ENCODE measurements at regions not wholly inside any gene's neighbourhood (a gene's known extent, or its start where the extent isn't known, plus 50 kb on each side); places are given as distances from the start of the nearest gene placed in this dataset.

GRCh38 chr20:16877053-16877554 lies 128.9 kb downstream of the OTOR start:
- Histone ChIP-seq H3K9me3 (no peaks in the 10 kb centered on the region), H3K4me3 (no peak overlapping the region), H3K4me1 (no peaks in the 10 kb centered on the region), H3K27me3 (no peaks in the 10 kb centered on the region), H3K36me3 (no peaks in the 10 kb centered on the region), H3K27ac (no peak overlapping the region)
- DNase-seq (ENCODE audit: extremely low spot score in 2 of 2) = no peak
- TF ChIP-seq CTCF (IDR thresholded peaks at IDR 0.05) (no peak), POLR2A (IDR thresholded peaks at IDR 0.05) (no peak), POLR2AphosphoS5 (IDR thresholded peaks at IDR 0.05; ENCODE audit: insufficient read depth in 1 of 2, low read depth in 1 of 2) (no peak)
- intact Hi-C loops (cut with DNase I) = no loop called here

GRCh38 chr20:16885746-16886145 lies 137.6 kb downstream of the OTOR start:
- no peak overlapping the region for H3K4me3 ChIP-seq
- no peaks in the 10 kb centered on the region for H3K4me1 ChIP-seq
- no peaks in the 10 kb centered on the region for H3K27me3 ChIP-seq
- H3K27ac ChIP-seq = no peak overlapping the region
- no peaks in the 10 kb centered on the region for H3K36me3 ChIP-seq
- no peak for TF ChIP-seq POLR2AphosphoS5 (IDR thresholded peaks at IDR 0.05; ENCODE audit: insufficient read depth in 1 of 2, low read depth in 1 of 2)
- no peak for TF ChIP-seq POLR2A (IDR thresholded peaks at IDR 0.05)
- no peak for TF ChIP-seq CTCF (IDR thresholded peaks at IDR 0.05)
- no peak for DNase-seq (ENCODE audit: extremely low spot score in 2 of 2)
- H3K9me3 ChIP-seq = no peaks in the 10 kb centered on the region
- intact Hi-C loops (cut with DNase I) = no loop called here

- no peaks in the 10 kb centered on the region for H3K36me3 ChIP-seq
- no peaks in the 10 kb centered on the region for H3K9me3 ChIP-seq
- DNase-seq (ENCODE audit: extremely low spot score in 2 of 2) = no peak
- intact Hi-C loops (cut with DNase I) = no loop called here
- H3K27me3 ChIP-seq = no peaks in the 10 kb centered on the region
- no peak overlapping the region for H3K27ac ChIP-seq
- no peak overlapping the region for H3K4me3 ChIP-seq
- H3K4me1 ChIP-seq = no peaks in the 10 kb centered on the region
- TF ChIP-seq CTCF (IDR thresholded peaks at IDR 0.05) (no peak), POLR2AphosphoS5 (IDR thresholded peaks at IDR 0.05; ENCODE audit: insufficient read depth in 1 of 2, low read depth in 1 of 2) (no peak), POLR2A (IDR thresholded peaks at IDR 0.05) (no peak)
Observed at GRCh38 chr20:16898433-16898832, 150.3 kb downstream of the OTOR start.

GRCh38 chr20:16902662-16903061 lies 154.5 kb downstream of the OTOR start:
- no peaks in the 10 kb centered on the region for H3K36me3 ChIP-seq
- H3K4me3 ChIP-seq = no peak overlapping the region
- TF ChIP-seq CTCF (IDR thresholded peaks at IDR 0.05) (no peak), POLR2AphosphoS5 (IDR thresholded peaks at IDR 0.05; ENCODE audit: insufficient read depth in 1 of 2, low read depth in 1 of 2) (no peak), POLR2A (IDR thresholded peaks at IDR 0.05) (no peak)
- DNase-seq (ENCODE audit: extremely low spot score in 2 of 2) = no peak
- H3K4me1 ChIP-seq = no peaks in the 10 kb centered on the region
- no peaks in the 10 kb centered on the region for H3K27me3 ChIP-seq
- no peak overlapping the region for H3K27ac ChIP-seq
- no peaks in the 10 kb centered on the region for H3K9me3 ChIP-seq
- intact Hi-C loops (cut with DNase I) = no loop called here

- Histone ChIP-seq H3K4me1 (no peaks in the 10 kb centered on the region), H3K36me3 (no peaks in the 10 kb centered on the region), H3K9me3 (no peaks in the 10 kb centered on the region), H3K27me3 (no peaks in the 10 kb centered on the region), H3K27ac (no peak overlapping the region), H3K4me3 (no peak overlapping the region)
- TF ChIP-seq CTCF (IDR thresholded peaks at IDR 0.05) (no peak), POLR2AphosphoS5 (IDR thresholded peaks at IDR 0.05; ENCODE audit: insufficient read depth in 1 of 2, low read depth in 1 of 2) (no peak), POLR2A (IDR thresholded peaks at IDR 0.05) (no peak)
- DNase-seq (ENCODE audit: extremely low spot score in 2 of 2) = no peak
- intact Hi-C loops (cut with DNase I) = no loop called here
Observed at GRCh38 chr20:16904751-16905150, 156.6 kb downstream of the OTOR start.

Data from vagina (tissue), 2 donors.